B cell (primary cell): ENCODE measurements at regions not wholly inside any gene's neighbourhood (a gene's known extent, or its start where the extent isn't known, plus 50 kb on each side); places are given as distances from the start of the nearest gene placed in this dataset.

Source experiments
- ATAC-seq: fragments of 200-7000 bp; cut with Tn5 transposase; one replicate; pipeline ENCODE4 v1.10.0; 2021; ENCODE audit warnings: low read depth, mild to moderate bottlenecking, moderate number of reproducible peaks, moderate library complexity
- CTCF ChIA-PET: fragments of 350-600 bp; sonication (Branson Sonifier 250); formaldehyde crosslinking; loops from one replicate; lab custom pipeline; 2021; ENCODE audit warnings: antibody characterized with exemption, inconsistent platforms; lab: Charles Lee
- POLR2A ChIA-PET: fragments of 350-600 bp; sonication (Branson Sonifier 250); formaldehyde crosslinking; loops from one replicate; lab custom pipeline; 2021; ENCODE audit warnings: antibody characterized with exemption; lab: Charles Lee
- DNase-seq: peaks from one replicate; pipeline ENCODE4 v3.0.0; 2013
- H2AFZ ChIP-seq: 2 replicates; pipeline ENCODE4 v1.6.1; 2012; ENCODE audit warnings: mild to moderate bottlenecking, low read depth, low read length; ENCODE audit not compliant: insufficient read depth, poor library complexity, severe bottlenecking
- H3K27ac ChIP-seq, 2 donors: 1 replicate in 1 of 2; 2 replicates in 1 of 2; pipeline ENCODE4 v1.5.1; 2012 to 2013; ENCODE audit warnings: low read length in 2 of 2, mild to moderate bottlenecking in 2 of 2, moderate library complexity in 1 of 2
- H3K27me3 ChIP-seq, 4 experiments: fragments of 200-600 bp in 1 of 4; sonication (generic) in 1 of 4; replicated peaks in 1 of 4; 1 replicate in 2 of 4; 2 replicates in 2 of 4; pipeline versions ENCODE4 v1.6.1 to v1.7.0; 2013 to 2016; ENCODE audit warnings: low read length in 3 of 4, mild to moderate bottlenecking in 2 of 4, mixed read lengths in 1 of 4, moderate library complexity in 1 of 4; ENCODE audit not compliant: insufficient read depth in 4 of 4, control insufficient read depth in 3 of 4; ENCODE audit errors: control extremely low read depth in 1 of 4
- H3K36me3 ChIP-seq, 2 experiments: replicated peaks in 1 of 2; 1 replicate in 1 of 2; 2 replicates in 1 of 2; pipeline versions ENCODE4 v1.6.1 to v1.7.1; 2013; ENCODE audit warnings: low read length in 1 of 2; ENCODE audit not compliant: insufficient read depth in 2 of 2, control insufficient read depth in 1 of 2; ENCODE audit errors: control extremely low read depth in 1 of 2, extremely low read depth in 1 of 2
- H3K4me1 ChIP-seq, 2 donors: fragments of 200-600 bp in 1 of 2; sonication (generic) in 1 of 2; 1 replicate in 1 of 2; 2 replicates in 1 of 2; pipeline versions ENCODE4 v1.5.1 to v1.6.1; 2013 to 2017; ENCODE audit warnings: low read length in 2 of 2; ENCODE audit not compliant: control insufficient read depth in 2 of 2, insufficient read depth in 2 of 2
- H3K4me2 ChIP-seq: replicated peaks from 2 replicates; pipeline ENCODE3; 2012; ENCODE audit warnings: mild to moderate bottlenecking, low read depth, low read length; ENCODE audit not compliant: poor library complexity, severe bottlenecking
- H3K4me3 ChIP-seq, 5 experiments: fragments of 200-600 bp in 1 of 5; sonication (generic) in 1 of 5; 1 replicate in 3 of 5; 2 replicates in 2 of 5; pipeline versions ENCODE4 v1.5.1 to v1.7.0; 2011 to 2016; ENCODE audit warnings: low read length in 4 of 5, mild to moderate bottlenecking in 4 of 5, low read depth in 2 of 5, control low read depth in 1 of 5, moderate library complexity in 1 of 5; ENCODE audit not compliant: insufficient read depth in 1 of 5; ENCODE audit errors: control extremely low read depth in 1 of 5, extremely low read depth in 1 of 5
- H3K79me2 ChIP-seq: fragments of 200-600 bp; sonication (generic); one replicate; pipeline ENCODE4 v1.6.0; 2016; ENCODE audit warnings: low read length; ENCODE audit not compliant: control insufficient read depth, insufficient read depth
- H3K9ac ChIP-seq: fragments of 200-600 bp; sonication (generic); 2 replicates; pipeline ENCODE4 v1.6.1; 2017; ENCODE audit warnings: mild to moderate bottlenecking, low read length, moderate library complexity
- H3K9me3 ChIP-seq, 3 donors: one replicate each; pipeline versions ENCODE4 v1.6.1 to v1.7.1; 2013; ENCODE audit warnings: low read length in 2 of 3; ENCODE audit not compliant: control insufficient read depth in 2 of 3, insufficient read depth in 1 of 3; ENCODE audit errors: control extremely low read depth in 1 of 3
- H4K20me1 ChIP-seq: 2 replicates; pipeline ENCODE4 v1.6.0; 2012; ENCODE audit warnings: mild to moderate bottlenecking, low read length; ENCODE audit not compliant: insufficient read depth, control insufficient read depth, poor library complexity, severe bottlenecking
- H3K27ac Mint-ChIP-seq: one replicate; pipeline ENCODE4 v1.8.0; 2021; ENCODE audit warnings: mixed read lengths
- H3K27me3 Mint-ChIP-seq: one replicate; pipeline ENCODE4 v1.8.0; 2021; ENCODE audit warnings: mixed read lengths
- H3K4me1 Mint-ChIP-seq: one replicate; pipeline ENCODE4 v1.8.0; 2021; ENCODE audit warnings: mixed read lengths
- H3K4me3 Mint-ChIP-seq: one replicate; pipeline ENCODE4 v1.8.0; 2021; ENCODE audit warnings: mixed read lengths
- H3K9me3 Mint-ChIP-seq: one replicate; pipeline ENCODE4 v1.8.0; 2022; ENCODE audit warnings: mixed read lengths; ENCODE audit not compliant: insufficient read depth
- EZH2 ChIP-seq: IDR thresholded peaks from 2 replicates; pipeline ENCODE4 v1.6.1; 2012; ENCODE audit warnings: borderline replicate concordance, low read depth, mild to moderate bottlenecking, moderate library complexity, low read length; ENCODE audit not compliant: insufficient read depth, poor library complexity, severe bottlenecking
- WGBS: methylation state at CpG from one replicate; pipeline ENCODE4 v1.1.5; 2013; ENCODE audit warnings: missing lambda C conversion rate; ENCODE audit not compliant: insufficient coverage; 5-methylcytosine and 5-hydroxymethylcytosine counted together
- intact Hi-C: fragments of 100-400 bp; cut with micrococcal nuclease; formaldehyde crosslinking; loops from one replicate; pipeline ENCODE4 v1.10.0; 2022
- TF ChIP-seq, protein P1 (sequence below): fragments of 200-600 bp; IDR thresholded peaks from one replicate; pipeline ENCODE4 v1.8.0; 2022; ENCODE audit warnings: antibody characterized with exemption, mild to moderate bottlenecking

GRCh38 chr13:100854006-100854405, 179.4 kb upstream of the TMTC4 start:
- POLR2A ChIA-PET: no interaction called here
- Histone ChIP-seq H3K79me2 (no peaks in the 10 kb centered on the region), H3K36me3 (no peaks in the 10 kb centered on the region), H3K4me2 (no peak overlapping the region), H3K9ac (no peak overlapping the region), H3K9me3 (no peaks in the 10 kb centered on the region), H3K27me3 (no peaks in the 10 kb centered on the region), H2AFZ (no peak overlapping the region), H3K4me1 (no peaks in the 10 kb centered on the region), H4K20me1 (no peaks in the 10 kb centered on the region), H3K4me3 (no peak overlapping the region), H3K27ac (no peak overlapping the region)
- no peak overlapping the region for H3K4me3 Mint-ChIP-seq
- DNase-seq: no peak
- H3K4me1 Mint-ChIP-seq: no peaks in the 10 kb centered on the region
- H3K27me3 Mint-ChIP-seq: no peaks in the 10 kb centered on the region
- intact Hi-C loops: no loop called here
- WGBS: 54% methylated on average over 5 of the region's 6 CpGs
- TF ChIP-seq EZH2: no peak
- TF ChIP-seq, protein P1, sequence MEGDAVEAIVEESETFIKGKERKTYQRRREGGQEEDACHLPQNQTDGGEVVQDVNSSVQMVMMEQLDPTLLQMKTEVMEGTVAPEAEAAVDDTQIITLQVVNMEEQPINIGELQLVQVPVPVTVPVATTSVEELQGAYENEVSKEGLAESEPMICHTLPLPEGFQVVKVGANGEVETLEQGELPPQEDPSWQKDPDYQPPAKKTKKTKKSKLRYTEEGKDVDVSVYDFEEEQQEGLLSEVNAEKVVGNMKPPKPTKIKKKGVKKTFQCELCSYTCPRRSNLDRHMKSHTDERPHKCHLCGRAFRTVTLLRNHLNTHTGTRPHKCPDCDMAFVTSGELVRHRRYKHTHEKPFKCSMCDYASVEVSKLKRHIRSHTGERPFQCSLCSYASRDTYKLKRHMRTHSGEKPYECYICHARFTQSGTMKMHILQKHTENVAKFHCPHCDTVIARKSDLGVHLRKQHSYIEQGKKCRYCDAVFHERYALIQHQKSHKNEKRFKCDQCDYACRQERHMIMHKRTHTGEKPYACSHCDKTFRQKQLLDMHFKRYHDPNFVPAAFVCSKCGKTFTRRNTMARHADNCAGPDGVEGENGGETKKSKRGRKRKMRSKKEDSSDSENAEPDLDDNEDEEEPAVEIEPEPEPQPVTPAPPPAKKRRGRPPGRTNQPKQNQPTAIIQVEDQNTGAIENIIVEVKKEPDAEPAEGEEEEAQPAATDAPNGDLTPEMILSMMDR: no peak
- peaks cover 5% of the 10 kb centered on the region for H3K9me3 Mint-ChIP-seq
- CTCF ChIA-PET: no interaction called here
- ATAC-seq: no peak
- no peak overlapping the region for H3K27ac Mint-ChIP-seq

DNA sequence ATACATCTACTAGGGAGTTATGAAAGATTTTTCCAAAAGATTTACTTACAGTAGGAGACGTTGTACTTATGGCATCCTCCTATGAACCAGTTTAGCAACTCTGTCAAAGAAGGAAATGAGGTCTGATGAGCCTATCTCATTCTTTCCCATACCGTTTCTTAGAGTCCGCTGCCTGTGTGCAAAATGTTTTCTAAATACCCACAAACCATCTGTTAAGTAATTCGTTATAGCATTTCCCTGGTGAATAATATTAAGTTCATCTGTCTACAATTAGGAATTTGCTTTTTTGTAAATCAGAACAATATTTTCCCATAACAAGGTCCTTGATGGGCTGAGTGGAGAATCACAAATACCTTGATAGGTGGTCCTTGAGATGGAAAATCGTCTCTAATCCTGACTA, 178.8 kb upstream of the TMTC4 start:
- H3K4me2 ChIP-seq: no peak overlapping the region
- no peak overlapping the region for H2AFZ ChIP-seq
- TF ChIP-seq EZH2: no peak
- TF ChIP-seq, protein P1: no peak
- H3K4me1 Mint-ChIP-seq: no peaks in the 10 kb centered on the region
- H3K9ac ChIP-seq: no peak overlapping the region
- H3K27me3 Mint-ChIP-seq: no peaks in the 10 kb centered on the region
- intact Hi-C loops: no loop called here
- no peaks in the 10 kb centered on the region for H3K27me3 ChIP-seq
- no peaks in the 10 kb centered on the region for H3K36me3 ChIP-seq
- H3K27ac ChIP-seq: no peak overlapping the region
- H3K79me2 ChIP-seq: no peaks in the 10 kb centered on the region
- no peak for ATAC-seq
- CTCF ChIA-PET: no interaction called here
- no peak overlapping the region for H3K27ac Mint-ChIP-seq
- DNase-seq: no peak
- H3K9me3 ChIP-seq: no peaks in the 10 kb centered on the region
- no CpG with 5 or more reads among the region's 5 CpGs for whole genome bisulfite sequencing
- no peak overlapping the region for H3K4me3 ChIP-seq
- POLR2A ChIA-PET: no interaction called here
- H3K4me1 ChIP-seq: no peaks in the 10 kb centered on the region
- H4K20me1 ChIP-seq: no peaks in the 10 kb centered on the region
- H3K9me3 Mint-ChIP-seq: peaks cover 5% of the 10 kb centered on the region
- no peak overlapping the region for H3K4me3 Mint-ChIP-seq
